ENCODE measurements at regions not wholly inside any gene's neighbourhood (a gene's known extent, or its start where the extent isn't known, plus 50 kb on each side); places are given as distances from the start of the nearest gene placed in this dataset.

DNA sequence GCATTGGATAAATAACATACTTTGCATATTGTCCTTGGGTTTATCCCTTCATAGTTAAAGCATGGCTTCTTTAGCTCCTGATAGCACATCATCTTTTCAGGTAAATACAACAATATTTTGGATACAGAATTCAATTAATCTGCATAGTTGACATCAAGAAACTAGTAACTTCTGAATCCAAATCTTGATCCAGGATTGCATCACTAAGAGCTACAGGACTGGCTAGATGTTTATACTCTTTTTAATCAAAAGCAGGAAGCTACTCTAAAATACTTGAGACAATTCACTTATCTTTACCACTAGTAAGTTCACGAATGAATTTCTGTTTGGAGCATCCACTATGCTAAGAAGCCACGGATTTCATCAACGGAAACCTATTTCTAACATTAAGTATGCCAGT, 54.2 kb upstream of the SLC44A3 start:
- H3K14ac ChIP-seq (replicated peaks; ENCODE audit: low read depth, low read length) = no peak overlapping the region
- BruUV-seq (replicated peaks) = no TSS peak
- H3K18ac ChIP-seq (ENCODE audit: low read depth, low read length) = 0 out of 2 replicates have a peak overlapping the region, but pooled peaks have one; percentile 21
- H4K91ac ChIP-seq (ENCODE audit: insufficient read depth, low read depth, low read length) = no peak overlapping the region
- no peaks in the 10 kb centered on the region for H3K9me1 ChIP-seq (ENCODE audit: insufficient read depth, low read length)
- intact Hi-C loops (cut with micrococcal nuclease) = no loop called here
- H3K56ac ChIP-seq (ENCODE audit: extremely low read depth, insufficient read depth, low read length) = no peak overlapping the region
- H3K4me1 ChIP-seq (ENCODE audit: control insufficient read depth, insufficient read depth, low read length) = no peaks in the 10 kb centered on the region
- no peaks in the 10 kb centered on the region for H3K79me1 ChIP-seq (ENCODE audit: low read depth in 1 of 2, low read length in 2 of 2)
- no peak overlapping the region; the same call in 1 of the 2 replicates for H2BK20ac ChIP-seq (ENCODE audit: low read depth, low read length)
- H2BK120ac ChIP-seq (ENCODE audit: low read depth, low read length) = no peak overlapping the region; the same call in 1 of the 2 replicates
- dilution Hi-C loops (cut with HindIII; ENCODE audit: low sequenced_read_pairs, unreplicated experiment) = no loop called here
- DNase-seq = peak; percentile 25
- TF ChIP-seq, protein P1, sequence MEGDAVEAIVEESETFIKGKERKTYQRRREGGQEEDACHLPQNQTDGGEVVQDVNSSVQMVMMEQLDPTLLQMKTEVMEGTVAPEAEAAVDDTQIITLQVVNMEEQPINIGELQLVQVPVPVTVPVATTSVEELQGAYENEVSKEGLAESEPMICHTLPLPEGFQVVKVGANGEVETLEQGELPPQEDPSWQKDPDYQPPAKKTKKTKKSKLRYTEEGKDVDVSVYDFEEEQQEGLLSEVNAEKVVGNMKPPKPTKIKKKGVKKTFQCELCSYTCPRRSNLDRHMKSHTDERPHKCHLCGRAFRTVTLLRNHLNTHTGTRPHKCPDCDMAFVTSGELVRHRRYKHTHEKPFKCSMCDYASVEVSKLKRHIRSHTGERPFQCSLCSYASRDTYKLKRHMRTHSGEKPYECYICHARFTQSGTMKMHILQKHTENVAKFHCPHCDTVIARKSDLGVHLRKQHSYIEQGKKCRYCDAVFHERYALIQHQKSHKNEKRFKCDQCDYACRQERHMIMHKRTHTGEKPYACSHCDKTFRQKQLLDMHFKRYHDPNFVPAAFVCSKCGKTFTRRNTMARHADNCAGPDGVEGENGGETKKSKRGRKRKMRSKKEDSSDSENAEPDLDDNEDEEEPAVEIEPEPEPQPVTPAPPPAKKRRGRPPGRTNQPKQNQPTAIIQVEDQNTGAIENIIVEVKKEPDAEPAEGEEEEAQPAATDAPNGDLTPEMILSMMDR (conservative IDR thresholded peaks at IDR 0.05; ENCODE audit: low read depth, low read length) = no peak
- peak; percentile 65 for TF ChIP-seq CEBPB (IDR thresholded peaks at IDR 0.05; ENCODE audit: low read depth, low read length)
- no peak overlapping the region for H3K23ac ChIP-seq (ENCODE audit: low read depth, low read length)
- H3K4me2 ChIP-seq (ENCODE audit: low read depth, low read length) = no peak overlapping the region
- no peaks in the 10 kb centered on the region for H3K27me3 ChIP-seq (ENCODE audit: control insufficient read depth, insufficient read depth, low read length)
- H3K9me3 ChIP-seq (ENCODE audit: control insufficient read depth, insufficient read depth, low read length) = peaks cover 9% of the 10 kb centered on the region
- H3K4ac ChIP-seq (ENCODE audit: low read depth, low read length) = no peak overlapping the region
- no peak overlapping the region for H4K5ac ChIP-seq (ENCODE audit: low read depth, low read length)
- in situ Hi-C loops (cut with MboI; ENCODE audit: low sequenced_read_pairs) = no loop called here
- no peak overlapping the region for H3K9ac ChIP-seq (ENCODE audit: low read depth, low read length)
- no peak overlapping the region for H2BK15ac ChIP-seq (ENCODE audit: low read depth, low read length)
- no peak; the same call in 1 of the 2 replicates for ATAC-seq (ENCODE audit: low read depth)
- H4K20me1 ChIP-seq (ENCODE audit: insufficient read depth, low read length) = no peaks in the 10 kb centered on the region
- H4K8ac ChIP-seq (ENCODE audit: low read depth in 2 of 2, low read length in 2 of 2) = no peak overlapping the region
- H3K27ac ChIP-seq (ENCODE audit: insufficient read depth, low read length) = no peak overlapping the region
- no peaks in the 10 kb centered on the region for H3K36me3 ChIP-seq (ENCODE audit: control insufficient read depth, insufficient read depth, low read length)
- no peak overlapping the region for H2AK9ac ChIP-seq (replicated peaks; ENCODE audit: low read depth, low read length, poor library complexity)
- H2AK5ac ChIP-seq (ENCODE audit: low read depth, low read length) = no peak overlapping the region
- ChIA-PET POLR2A (ENCODE audit: unreplicated experiment) (no interaction called here), CTCF (interaction anchor here (0.6 to 1.5 kb wide), 3 partner anchors 35 to 40 kb away, joined by 3 to 9 read pairs (median 4); no protein-coding TSS in a partner anchor)
- H2BK5ac ChIP-seq (ENCODE audit: low read depth, low read length, poor library complexity, severe bottlenecking) = no peak overlapping the region
- 80% methylated on average over 2 of the region's 3 CpGs; no CpG with 5 or more reads in 1 of the 2 experiments for WGBS, 2 experiments (ENCODE audit: extremely low coverage in 2 of 2, insufficient read length in 1 of 2)
- H3K4me3 ChIP-seq (ENCODE audit: insufficient read depth, low read depth, low read length) = no peak overlapping the region
- no peak overlapping the region for H2AFZ ChIP-seq (replicated peaks; ENCODE audit: low read length, poor library complexity)
